ENCODE measurements at regions not wholly inside any gene's neighbourhood (a gene's known extent, or its start where the extent isn't known, plus 50 kb on each side); places are given as distances from the start of the nearest gene placed in this dataset.

GRCh38 chr1:192441492-192441891, 124.7 kb downstream of the RGS21 start:
- TF ChIP-seq AFF4 (CRISPR knock-in tag; IDR thresholded peaks at IDR 0.05; ENCODE audit: borderline replicate concordance) (no peak), CTCF (IDR thresholded peaks at IDR 0.05) (no peak), KAT7 (CRISPR knock-in tag; IDR thresholded peaks at IDR 0.05; ENCODE audit: borderline replicate concordance) (no peak), CREB1 (CRISPR knock-in tag; IDR thresholded peaks at IDR 0.05) (no peak), NR3C1 (CRISPR knock-in tag; conservative IDR thresholded peaks at IDR 0.05; ENCODE audit: low read depth) (no peak), JUN (CRISPR knock-in tag; IDR thresholded peaks at IDR 0.05) (no peak), SP1 (CRISPR knock-in tag; conservative IDR thresholded peaks at IDR 0.05) (no peak), PREB (CRISPR knock-in tag; IDR thresholded peaks at IDR 0.05; ENCODE audit: borderline replicate concordance) (no peak), ESRRA (CRISPR knock-in tag; IDR thresholded peaks at IDR 0.05; ENCODE audit: borderline replicate concordance) (no peak)

Measured in WTC11 (cell line).